HG03442 (cell line): ENCODE measurements at regions not wholly inside any gene's neighbourhood (a gene's known extent, or its start where the extent isn't known, plus 50 kb on each side); places are given as distances from the start of the nearest gene placed in this dataset.

ENCODE experiments used
- ATAC-seq: cut with Tn5 transposase; IDR thresholded peaks from one replicate; pipeline ENCODE4 v1.9.1; 2021; ENCODE audit warnings: mild to moderate bottlenecking, moderate library complexity; ENCODE audit not compliant: unreplicated experiment

DNA sequence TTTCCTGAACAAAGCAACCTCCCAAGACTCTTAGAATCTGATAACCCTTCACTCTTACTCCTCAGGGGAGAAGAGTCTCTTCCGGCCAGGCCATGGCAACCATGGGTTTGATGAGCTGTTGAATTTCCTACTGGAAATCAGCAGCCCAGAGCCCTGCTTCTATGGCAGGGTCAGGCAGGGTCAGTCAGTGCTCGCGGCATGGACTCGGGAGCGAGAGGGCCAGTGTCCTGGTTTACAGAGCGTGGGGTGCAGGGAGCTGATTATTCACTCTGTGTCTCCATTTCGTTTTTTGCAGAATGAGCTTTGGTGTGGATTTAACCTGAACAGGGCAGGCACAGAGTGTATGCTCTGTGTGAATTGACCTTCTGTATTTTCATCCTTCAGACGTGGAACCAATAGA, 340.6 kb upstream of the SFSWAP start:
- no peak for ATAC-seq

DNA sequence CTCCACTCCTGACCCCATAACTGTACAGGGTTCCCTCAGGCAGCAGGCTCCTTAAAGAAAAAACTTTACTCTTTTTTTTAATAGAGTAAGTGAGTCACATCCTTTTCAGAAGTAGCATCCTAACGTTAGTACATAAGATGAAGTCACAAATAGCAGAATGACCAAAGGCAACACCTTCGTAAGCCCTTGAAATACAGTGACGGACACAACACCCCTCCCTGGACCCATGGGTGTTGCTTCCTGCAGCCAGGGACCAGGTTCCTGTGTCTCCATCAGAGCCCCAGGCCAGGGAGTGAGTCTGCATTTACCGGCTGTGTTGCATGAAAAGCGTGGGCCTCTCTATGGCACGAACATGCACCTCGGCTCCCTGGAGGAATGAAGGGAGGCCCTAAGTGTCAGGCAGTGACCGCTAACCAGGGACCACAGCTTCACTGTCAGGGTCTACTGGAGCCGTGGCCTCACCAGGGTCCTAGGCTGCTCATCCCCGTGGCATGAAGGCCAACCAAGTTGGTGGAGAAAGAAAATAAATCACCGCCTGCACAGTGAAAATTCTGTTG, 340.0 kb upstream of the SFSWAP start:
- ATAC-seq, result no peak

DNA sequence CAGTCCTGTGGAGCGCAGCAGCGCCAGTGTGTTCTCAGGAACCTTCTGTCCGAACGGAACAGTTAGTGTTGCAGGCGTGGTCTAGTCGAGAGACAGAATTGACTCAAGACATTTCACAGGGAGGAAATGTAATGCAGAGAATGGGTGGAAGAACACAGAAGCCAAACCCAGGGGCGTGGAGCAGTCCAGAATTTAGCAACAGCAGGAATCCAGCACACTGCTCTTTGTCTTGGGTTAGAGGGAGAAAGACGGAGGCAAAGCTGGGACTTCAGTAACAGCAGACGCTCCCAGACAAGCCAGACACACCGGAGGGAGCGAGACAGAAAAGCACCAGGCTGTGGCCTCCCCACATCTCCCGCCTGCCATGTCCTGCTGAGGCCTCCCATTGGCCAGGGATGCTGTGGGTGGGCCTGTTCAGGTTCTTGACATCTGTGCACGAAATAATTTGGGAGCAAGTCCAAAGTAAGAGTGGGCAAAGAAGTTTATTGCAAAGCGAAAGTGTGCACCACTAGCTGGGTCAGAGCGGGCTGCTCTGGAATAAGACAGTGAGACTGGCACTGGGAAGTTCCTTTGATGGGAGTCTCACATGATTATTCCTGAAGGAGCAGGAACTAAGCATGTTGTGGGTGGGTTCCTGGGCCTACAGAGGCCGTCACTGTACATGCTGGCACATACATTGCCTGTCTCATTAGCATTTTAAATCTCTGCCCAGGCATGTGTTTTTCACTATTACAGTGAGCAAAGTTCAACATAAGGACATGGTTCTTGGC, 339.3 kb upstream of the SFSWAP start:
- no peak for ATAC-seq

DNA sequence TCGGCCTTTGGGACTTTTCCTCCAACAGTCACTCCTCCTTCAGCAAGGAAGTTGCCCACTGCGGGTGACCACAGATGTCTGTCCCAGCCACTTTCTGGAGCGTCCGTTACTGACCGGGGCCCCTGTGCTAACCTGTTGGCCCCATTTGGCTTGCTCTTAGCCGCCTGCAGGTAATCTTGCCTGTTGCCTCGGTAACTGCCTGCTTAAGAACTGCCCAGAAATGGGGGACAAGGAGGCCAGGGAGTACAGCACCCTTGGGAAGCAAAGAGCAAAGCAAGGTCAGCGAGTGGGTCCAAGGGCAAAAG, 338.8 kb upstream of the SFSWAP start:
- ATAC-seq, result no peak

DNA sequence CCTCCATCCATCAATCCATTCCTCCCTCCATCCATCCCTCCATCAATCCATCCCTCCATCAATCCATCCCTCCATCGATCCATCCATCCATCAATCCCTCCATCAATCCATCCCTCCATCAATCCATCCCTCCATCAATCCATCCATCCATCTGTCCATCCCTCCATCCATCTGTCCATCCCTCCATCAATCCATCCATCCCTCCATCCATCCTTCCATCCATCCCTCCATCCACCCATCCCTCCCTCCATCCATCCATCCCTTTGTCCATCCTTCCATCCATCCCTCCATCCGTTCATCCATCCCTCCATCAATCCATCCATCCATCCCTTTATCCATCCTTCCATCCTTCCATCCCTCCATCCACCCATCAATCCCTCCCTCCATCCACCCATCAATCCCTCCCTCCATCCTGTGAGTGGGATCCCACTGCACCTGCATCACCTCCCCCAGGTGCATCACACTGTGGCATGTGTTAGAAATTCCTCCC, 338.1 kb upstream of the SFSWAP start:
- ATAC-seq, result no peak

DNA sequence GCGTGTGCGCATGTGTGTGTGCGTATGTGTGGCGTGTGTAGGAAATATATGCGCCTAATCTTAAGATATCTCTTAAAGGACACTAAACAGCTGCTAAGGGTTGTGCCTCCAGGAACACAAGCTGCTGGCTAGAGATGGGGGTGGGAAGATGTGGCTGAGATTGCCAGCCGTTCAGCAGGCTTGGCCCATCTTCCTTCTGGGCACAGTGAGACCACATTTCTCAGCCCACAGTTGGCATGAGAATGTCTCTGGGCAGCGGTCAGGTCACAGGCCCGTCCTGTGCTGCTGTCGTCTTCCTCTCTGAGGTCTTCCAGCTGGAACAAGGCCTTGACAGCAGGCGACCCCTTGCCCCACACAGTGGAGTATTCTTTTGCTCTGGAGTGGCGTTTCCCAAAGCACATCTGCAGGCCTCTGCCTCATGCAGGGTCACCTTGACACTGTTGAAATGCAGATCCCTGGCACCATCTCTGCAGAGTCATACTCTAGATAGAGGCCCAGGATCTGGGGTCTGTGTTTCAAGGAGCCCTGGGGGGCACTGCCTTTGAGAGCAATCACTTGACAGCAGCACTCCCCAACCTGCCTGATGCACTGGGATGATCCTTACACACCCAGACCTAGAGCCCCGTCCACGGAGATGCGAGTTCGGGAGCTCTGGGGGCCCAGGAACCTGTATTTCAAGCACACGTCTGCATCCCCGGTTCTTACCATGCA, 335.5 kb upstream of the SFSWAP start:
- ATAC-seq, result no peak

DNA sequence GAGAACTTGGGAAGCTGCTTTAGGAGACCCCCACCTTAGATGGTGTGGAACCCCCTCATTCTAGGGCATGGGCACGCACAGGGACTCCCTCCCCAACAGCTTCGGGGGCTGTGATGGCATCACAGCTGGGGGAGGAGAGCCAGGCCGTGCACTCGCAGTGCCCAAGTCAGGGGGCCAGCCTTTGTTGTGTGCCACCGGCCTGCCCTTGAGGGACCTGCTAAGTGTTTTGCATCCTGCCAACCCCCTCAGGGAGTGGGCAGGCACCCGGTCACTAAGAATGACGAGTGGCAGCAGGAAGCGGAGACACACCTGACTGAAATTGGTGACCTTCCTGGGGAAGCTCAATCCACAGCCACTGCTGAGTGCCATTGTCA, 334.9 kb upstream of the SFSWAP start:
- ATAC-seq, result no peak

DNA sequence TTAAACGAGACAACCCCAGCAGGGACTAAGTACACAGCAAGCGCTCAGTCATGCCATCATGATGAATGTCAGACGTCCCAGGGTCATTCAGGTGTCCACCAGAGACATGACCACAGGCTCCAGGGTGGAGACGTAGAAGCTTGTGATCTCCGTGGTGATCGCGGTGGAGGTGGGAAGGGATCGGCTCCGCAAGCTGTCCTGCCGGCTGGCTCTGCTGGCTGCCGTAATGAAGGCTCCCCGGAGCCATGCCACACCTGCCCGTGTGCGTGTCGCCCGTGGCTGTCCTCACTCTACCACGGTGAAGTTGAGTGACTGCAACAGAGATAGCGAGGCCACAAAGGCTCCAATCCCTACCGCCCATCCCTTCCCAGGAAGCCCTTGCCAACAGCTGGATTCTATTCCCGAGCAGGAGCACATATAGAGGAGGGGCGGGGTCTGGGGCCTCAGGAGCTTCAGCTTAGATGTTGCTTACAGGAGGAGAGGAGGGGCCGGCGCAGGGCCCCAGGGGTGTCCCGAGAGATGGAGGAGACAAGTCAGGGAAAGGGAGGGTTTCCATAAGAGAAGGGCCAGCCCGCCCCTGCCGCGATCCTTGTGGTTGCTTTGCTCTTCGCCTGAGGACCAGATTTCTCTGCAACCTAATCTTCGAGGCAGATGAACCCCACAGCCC, 332.6 kb upstream of the SFSWAP start:
- ATAC-seq, result no peak

DNA sequence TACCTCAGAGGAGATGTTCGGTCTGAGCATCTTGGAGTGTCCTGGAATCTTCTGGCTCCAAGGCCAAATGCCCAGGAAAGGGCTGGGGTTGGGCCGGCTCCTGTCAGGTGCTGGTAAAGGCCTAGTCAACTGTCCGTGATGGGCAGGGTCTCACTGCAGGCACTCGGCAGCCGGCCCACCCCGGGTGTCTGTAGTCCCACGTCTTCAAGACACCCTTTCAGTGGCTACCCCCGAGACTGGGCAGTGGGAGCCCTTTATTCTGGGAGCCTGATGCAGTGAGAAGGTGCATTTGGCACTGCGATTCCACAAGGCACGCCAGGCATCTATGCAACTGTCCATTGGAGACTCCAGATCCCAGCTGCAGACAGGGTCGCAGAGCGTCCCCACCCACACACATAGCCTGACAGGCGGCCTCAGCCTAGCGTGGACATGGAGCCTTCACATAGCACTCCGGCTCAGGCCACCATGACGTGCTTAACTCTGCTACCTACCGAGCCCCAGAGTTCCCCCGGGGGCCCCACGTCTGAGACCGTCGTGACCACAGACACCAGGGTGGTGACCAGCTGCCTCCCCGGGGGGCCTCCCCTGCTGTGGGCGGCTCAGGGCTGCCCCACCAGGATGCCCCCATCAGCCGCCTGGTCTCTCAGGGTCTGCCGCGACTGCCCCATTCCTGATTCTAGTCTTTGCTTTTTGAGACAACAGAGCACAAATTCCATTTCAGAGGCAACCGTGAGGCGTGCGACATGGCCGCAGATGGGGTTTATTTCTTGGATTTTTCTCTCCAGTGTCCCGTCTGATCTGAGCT, 331.8 kb upstream of the SFSWAP start:
- ATAC-seq, result no peak

DNA sequence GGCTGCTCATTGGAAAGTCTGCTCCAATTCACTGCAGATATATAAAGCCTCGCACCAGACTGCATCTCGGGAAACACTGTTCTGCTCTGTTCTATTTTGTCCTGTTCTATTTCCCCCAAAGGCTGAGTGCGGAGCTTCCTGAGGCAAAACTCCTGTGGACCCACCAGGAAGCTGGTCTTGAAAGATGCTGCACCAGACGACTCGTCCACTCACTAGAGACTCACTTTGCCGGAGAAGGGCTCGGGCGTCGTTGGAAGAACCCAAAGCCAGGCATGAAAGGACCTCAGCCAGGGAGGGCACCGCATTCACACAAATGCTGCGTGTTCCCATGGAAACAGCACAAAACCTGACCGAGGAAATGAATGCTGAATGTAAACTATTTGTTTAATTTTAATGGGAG, 331.2 kb upstream of the SFSWAP start:
- no peak for ATAC-seq

DNA sequence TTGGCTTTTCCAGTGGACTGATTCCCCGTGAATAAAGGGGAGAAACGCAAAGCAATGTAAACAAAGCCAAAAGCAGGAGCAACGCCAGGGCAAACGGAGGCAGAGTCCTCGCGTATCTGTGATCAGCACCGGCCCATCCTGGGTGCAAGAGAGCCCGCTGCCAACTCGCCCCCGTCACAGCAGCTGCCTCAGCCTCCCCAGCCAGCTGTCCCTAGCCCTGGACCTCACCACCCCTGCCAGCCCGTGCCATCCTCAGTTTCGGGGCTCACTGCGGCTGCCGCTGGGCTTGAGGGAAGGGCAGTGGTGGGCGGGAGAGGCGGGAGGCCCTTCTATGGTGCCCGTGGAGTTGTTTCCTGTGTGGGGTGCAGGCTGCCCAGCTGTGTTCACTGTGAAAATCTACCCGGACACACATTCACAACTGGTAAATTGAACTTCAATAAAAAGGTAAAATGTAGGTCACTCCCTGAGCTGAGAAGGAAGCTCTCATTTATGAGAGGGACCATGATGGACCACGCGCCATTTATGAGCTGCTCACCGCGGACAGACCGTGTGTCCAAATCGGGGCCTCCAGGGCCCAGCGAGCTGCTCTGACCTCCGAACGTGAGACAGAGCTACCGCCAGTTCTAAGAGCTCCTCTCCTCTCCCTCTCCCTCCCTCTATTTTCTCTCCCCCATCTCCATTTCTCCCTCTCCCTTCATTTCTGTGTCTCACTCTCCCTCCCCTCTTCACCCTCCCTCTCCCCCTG, 330.5 kb upstream of the SFSWAP start:
- no peak for ATAC-seq

DNA sequence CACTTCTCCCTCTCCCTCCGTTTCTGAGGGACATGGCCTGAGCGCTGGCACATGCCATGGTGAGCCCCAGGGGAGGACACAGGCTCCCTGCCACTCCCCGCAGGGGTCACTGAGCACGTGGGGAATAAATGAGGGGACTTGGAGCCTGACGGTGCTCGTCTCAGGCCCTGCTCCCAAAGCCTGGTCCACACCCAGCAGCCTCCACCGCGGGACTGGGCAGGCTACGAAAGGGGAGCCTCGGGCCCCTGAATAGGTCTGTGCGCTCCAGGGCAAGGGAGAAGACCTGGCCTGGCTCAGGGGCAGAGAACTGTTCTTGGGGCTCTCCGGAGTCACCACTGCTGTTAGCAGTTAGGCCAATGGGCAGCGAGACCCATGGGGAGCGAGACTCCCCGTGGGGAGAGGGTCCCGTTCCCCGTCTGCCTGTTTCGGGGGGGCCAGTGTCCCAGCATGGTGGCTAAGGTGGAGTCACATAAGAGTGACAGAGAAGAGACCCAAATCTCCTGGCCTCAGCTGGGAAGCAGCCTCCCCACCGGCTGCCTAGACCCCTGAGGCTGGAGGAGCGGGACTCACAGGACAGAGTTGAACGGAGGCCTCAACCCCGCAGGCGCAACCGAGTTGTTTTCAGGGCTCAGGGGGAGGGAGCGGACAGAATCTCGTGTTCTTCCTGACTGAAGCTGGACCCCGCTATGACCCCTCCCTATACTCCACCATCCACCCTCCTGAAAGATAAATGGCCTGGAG, 329.8 kb upstream of the SFSWAP start:
- ATAC-seq, result no peak

DNA sequence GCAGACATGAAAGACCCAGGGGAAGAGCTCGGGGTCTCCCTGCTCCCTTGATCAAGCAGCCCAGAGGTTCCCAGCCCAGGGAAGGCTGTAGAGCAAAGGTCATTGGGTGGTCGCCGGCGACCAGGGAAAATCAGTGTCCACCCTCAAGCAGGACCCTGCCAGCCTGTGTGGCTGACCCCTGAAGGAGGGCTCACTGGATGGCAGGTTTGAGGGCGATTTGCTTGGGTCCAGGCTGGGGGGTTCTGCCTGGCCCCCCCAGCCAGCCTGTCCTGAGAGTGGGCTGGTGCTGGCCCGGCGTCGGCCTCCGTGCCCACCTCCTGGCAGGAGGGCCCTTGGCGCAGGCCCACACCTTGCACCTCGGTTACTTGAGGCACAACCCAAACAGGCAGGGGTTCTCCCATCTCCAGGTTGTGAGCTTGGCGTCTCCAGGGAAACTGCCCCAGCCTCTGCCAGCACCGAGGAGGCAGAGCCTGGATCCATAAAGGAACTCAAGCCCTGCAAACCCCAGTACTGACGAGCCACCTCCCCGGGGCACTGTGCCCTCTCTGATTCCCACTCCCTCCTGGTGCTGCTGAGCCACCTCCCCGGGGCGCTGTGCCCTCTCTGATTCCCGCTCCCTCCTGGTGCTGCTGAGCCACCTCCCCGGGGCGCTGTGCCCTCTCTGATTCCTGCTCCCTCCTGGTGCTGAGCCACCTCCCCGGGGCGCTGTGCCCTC, 329.0 kb upstream of the SFSWAP start:
- no peak for ATAC-seq

DNA sequence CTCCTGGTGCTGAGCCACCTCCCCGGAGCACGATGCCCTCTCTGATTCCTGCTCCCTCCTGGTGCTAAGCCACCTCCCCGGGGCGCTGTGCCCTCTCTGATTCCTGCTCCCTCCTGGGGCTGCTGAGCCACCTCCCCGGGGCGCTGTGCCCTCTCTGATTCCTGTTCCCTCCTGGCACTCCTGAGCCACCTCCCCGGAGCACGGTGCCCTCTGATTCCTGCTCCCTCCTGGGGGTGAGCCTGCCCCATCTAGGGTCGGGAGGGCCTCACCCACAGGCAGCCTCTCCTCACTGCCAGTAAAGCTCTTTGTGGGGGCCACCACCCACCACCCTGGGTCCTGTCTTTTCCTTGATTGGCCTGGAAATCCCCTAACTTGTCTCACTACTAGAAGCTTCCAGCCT, 327.6 kb upstream of the SFSWAP start:
- no peak for ATAC-seq

DNA sequence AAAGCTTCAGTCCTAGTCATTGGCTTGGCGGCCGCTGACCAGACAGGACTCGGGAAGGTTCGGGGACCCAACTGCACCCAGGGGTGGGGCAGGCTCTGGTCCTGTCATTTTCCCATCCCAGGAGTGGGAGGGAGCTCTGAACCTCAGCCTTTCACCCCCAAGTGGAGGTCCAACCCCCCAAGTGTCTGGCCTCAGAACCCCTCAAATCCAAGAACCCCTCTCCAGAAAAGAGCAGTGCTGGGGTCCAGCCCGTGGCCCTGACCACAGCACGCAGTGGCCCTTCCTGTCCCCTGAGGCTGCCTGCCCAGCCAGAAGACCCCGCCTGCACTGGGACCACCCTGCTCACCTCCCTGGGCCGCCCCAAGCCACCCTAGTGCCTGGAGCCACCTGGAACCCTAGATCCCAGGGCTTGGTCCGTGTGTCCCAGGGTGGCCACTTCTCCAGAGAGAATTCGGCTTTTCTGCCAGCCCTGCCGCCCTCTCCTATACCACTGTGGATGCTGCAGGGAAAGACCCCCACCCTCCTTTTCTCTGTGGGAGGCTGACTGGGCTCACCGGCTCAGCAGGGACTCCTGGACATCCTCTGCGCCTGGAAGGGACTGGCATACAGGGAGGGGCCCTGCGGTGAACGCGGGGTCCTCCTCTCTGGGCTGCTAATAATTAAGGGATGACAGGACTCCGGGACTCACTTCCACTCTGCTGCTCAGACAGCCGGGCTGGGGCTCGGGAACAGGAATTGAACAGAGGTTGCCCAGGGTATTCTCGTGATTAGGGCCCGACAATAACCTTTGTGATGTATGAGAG, 326.9 kb upstream of the SFSWAP start:
- ATAC-seq, result no peak

DNA sequence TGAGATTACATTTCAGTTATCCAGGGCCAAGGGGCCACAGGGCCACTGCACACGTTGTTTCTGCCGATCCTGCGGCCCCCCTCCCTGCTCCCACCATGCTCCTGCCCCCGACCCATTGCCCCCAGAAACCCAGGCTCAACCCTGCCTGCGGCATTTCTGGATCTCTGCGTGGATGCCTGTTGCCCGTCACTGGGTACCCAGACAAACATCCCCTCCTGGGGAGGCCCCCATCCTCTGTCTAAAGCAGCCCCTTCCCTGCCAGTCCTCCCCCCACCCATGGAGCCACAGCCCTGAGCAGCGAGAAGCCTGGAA, 326.4 kb upstream of the SFSWAP start:
- ATAC-seq, result no peak

DNA sequence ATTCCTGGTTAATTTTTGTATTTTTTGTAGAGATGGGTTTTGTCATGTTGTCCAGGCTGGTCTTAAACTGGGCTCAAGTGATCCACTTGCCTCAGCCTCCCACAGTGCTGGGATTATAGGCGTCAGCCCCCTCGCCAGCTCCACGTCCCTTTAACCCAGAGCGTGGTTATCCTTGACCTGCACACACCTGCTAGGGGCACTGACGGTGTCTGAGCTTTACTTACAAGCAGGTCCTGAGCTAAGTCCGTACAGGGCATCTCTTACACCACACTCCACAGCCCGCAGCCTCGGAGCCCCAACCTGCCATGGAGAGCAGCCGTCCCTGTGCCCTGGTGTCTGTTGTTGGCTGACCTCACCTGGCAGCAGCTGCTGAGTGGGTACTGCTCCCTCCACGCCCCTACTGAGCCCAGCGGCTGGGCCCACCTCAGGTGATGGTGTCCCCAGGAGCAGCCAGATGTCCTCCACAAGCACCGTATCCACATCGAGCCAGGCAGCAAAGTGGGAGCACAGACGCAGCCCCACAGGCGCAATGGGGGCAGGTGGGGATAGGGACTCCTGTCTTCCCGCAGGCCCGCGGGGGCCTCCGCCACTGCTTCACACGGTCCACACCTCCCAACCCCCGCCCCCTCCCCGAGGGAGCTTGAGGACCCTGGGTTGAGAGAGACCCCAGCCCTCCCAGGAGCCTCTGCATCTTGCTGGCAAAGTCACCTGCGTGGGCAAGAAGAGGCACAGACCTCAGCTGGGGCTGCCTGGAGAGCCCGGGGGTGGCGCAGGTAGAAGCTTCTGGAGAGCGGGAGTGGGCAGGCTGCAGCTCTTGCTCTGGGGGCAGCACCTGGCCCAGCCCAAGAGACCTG, 325.4 kb upstream of the SFSWAP start:
- no peak for ATAC-seq

DNA sequence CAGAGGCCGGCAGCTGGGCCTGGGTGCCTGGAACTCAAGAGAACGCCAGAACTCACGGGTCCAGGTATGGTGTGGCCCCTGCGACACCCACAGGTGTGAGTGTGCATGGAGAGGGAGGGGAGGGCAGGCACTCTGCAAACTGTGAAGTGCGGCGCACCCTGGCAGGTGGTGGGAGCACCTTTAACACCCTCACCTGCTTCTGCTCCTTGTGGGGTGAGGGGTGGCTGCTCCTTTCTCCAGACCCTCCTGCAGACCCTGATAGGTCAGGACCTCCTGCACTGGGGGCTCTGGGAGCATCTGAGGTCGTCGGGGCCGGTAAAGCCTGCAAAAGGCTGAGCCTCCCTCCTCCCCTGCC, 324.7 kb upstream of the SFSWAP start:
- ATAC-seq, result no peak
